Left renal cortex interstitium (tissue), 4 donors: ENCODE measurements at regions not wholly inside any gene's neighbourhood (a gene's known extent, or its start where the extent isn't known, plus 50 kb on each side); places are given as distances from the start of the nearest gene placed in this dataset.

Experiments used
- DNase-seq, 4 donors: peaks; one replicate each; pipeline ENCODE4 v3.0.0-alpha.2; 2013; ENCODE audit warnings: low read depth in 4 of 4, low spot score in 2 of 4, missing footprints in 1 of 4

DNA sequence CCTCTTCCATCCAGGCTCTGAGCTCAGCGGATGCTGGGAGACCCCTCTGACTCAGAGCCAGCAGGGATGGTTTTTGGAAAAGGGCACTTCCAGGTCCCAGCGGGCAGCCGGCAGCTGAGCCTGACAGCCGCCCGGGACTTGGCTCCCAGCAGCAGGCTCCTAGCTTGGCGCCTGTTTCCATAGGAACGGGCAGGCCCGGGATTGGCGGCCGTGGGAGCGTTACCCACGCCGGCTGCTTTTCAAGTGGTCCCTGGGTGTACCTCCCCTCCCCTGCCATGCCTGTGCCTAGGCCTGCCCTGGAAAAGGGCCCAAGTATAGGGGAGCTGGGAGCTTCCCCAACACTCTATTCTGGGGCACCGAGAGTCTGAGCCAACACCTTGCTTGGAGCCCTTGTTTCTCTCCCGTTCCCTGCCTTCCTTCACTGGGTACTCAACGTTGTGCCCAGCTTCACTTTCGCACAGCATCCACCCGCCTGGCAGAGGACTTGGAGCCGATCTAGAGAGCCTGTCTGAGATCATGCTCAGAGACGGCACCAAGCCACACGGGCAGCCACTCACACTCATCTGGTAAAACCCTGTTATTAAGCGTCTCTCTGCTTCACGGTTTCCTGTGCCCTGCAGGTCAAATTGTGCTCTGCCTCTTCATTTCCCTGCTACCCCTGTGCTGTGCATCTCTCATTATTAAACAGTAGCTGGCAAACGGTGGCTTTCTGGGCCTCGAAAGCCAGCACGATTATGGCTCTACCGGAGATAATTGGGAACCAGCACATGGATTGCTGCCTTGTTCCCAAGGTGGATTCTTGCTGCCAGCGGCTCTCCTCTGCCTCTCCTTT lies 521.5 kb downstream of the BCOR start:
- no peak for DNase-seq

DNA sequence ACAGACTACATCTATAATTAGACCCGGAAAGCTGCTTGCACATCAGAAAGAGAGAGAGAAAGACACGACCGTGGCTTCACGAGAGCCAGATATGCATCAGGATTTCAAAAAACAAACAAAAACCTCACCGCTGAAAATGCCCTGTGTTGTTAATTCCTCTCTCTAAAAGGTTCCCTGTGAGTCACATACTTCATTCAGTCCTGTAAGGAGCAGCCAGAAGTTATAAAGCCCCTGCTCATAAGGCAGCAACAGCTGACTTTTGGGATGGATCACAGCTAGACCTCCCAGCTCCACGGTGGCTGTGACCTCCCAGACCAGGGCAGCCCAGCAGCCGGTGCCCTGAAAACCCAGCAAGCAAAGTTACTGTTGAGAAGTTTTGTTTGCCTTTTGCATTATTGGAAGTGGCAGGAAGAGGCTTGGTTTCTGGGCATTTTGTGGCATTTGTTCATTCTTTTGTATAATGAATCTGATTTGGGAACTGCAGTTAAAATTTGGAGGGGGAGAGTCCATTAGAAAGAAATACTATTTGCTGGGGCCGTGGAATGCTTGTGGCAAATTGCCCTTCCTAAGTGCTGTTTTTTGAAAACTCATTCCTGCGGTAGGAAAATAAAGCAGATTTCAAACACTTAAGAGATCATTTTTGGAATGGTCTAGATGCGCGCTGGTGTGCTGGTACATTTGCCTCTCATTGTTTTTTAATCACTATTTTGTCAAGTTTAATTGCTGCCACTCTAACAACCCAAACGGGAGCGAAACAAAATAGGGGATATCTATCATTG lies 520.4 kb downstream of the BCOR start:
- DNase-seq = no peak

DNA sequence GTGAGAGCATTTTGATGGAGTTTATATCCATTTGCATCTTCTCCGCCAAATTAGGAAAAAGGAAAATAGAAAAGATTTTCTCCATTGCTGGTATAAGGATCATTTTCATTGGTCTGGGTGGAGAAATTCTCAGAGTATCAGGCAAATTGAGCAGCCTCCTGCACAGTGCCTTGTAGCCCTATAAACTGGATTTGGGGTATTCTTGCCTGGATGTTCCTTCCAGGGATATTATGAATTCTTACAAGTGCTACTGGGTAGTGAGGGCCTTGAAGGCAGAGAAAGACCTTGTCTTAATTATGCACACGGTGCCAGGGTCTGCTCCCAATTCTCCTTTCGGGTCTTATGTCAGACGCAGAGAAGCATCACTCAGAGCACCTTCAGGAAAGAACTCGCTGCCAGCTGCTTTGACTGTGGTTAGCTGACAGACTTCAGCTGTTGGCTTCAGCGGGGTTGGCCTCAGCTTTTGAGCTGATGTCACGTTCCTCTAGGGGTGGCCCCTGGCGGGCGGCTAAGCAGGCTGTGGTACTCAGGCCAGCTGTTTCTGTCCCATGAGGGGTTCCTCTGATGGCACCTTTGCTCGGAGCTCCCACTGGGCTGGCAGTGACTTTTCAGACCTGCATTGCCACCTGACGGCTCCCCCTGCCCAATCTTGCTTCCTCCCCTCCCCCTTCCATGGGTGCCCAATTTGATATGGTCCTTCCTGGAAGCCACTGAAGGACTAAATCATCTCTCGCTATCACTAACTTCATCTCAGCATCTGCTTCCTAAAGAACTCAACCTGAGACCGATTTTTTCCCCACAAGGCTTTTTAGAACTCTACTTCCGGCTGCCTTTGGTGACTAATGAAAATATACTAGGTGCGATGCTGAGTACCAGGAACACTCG lies 519.5 kb downstream of the BCOR start:
- DNase-seq = no peak

DNA sequence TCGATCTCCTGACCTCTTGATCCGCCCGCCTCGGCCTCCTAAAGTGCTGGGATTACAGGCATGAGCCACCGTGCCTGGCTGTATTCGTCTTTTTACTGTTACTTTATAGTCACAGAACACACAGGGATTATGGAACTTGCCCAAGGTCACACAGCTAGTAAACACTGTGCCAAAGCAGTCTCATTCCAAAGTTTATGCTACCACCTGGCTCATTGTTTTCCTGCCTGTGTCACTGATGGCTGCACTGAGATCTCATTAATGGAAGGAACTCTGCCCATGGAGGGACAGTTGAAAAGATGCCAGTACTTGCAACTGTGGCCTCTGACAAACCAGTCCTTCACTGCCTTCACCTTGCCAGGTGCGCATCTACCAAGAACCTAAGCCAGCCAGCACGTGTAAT lies 517.7 kb downstream of the BCOR start:
- DNase-seq = no peak

DNA sequence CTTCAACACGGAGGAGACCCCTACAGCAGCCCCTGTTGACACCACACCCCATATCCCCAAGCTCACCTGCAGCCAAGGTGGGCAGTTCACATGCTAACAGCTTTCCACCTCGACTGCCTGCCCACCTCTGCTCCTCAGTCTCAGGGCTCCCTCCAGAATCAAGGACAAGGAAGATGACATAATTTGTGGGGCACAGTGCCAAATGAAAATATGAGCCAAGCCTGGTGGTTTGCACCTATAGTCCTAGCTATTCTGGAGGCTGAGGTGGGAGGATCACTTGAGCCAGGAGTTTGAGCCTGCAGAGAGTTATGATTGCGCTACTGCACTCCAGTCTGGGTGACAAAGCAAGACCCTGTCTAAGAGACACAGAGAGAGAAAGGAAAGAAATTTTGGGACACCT lies 516.3 kb downstream of the BCOR start:
- no peak for DNase-seq

DNA sequence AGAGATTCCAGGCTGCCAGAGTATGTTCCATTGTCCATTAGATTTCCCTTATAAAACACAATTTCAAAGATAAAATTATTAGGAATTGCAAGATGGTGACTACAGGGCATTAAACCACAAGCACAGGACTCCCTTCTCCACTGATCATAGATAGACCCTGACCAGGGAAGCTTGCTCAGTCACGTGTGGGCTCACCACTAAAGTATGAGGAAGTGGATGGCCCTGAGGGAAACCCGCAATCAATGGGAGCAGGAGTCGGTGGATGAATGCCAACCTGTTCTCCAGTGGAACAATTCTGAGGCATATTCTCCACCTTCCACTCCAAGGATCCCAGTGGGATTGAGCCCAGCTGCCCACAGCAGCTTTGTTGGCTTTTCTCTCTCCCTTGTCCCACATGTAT lies 515.7 kb downstream of the BCOR start:
- DNase-seq = no peak

DNA sequence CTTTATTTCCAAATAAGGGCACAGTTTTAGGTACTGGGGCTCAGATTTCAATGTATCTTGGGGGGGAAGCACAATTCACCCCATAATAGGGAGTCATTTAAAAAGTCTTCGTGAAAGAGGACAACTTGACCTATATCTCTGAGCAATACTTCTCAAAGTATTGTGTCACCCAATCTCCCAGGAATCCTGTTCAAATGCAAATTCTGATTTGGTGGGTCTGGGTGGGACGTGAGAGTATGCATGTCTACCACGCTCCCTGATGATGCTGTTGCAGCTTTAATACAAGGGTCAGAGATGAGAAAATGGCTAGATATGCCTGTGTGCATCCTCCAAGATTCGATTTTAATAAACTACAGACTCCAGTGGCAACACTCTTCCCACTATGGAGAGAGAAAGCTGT lies 514.8 kb downstream of the BCOR start:
- no peak for DNase-seq

DNA sequence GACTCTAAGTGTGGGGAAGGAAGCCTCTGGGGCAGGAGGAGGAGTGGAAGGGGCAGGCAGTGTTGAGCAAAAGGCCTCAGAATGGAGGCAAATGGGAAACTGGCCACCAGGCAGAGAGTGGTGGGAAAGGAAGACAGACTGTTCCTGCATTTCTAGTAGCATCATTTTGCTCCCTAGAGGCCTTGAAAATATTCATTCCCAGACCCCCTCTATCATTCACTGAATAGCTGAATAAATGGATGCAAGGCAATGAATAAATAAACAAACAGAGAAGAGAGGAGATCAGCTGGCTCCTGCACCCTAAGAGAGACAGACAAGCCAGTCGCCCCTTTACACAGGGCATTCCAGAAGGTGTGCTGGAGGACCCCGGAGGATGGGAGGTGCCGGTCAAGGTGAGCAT lies 511.9 kb downstream of the BCOR start:
- DNase-seq = no peak

DNA sequence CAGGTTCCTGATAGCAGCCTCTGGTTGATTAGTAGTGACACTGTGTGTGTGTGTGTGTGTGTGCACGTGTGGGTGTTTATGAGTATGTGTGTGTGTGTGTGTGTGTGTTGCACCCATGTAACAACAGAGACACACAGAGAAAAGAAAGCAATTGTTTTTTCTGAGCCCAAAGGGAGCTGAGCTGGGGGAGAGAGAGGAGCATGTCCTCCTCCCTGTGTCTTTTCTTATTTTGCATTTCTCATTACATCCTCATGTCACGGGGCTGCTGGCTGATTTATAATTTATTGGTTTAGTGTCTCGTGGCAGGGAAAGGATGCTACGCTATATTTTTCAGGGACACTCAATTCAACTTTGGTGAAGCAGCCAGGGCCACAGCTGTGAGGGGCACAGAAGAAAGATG lies 511.4 kb downstream of the BCOR start:
- no peak for DNase-seq

DNA sequence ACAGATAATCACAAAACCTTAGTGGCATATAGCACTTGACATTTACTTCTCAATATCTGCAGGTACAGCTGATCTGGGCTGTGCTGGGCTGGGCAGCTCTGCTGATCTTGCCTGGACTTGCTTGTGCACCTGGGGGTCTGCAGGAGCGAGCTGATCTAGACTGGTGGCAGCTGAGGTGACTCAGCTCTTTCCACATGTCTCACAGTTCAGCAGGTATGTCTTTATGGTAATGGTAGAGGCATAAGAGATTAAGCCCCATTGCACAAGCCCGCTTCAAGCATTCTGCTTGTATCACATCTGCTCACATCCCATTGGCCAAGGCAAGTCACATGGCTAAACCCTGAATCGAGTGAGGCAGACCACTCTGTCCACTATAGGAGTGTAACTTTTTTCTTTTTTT lies 506.7 kb downstream of the BCOR start:
- DNase-seq = no peak

DNA sequence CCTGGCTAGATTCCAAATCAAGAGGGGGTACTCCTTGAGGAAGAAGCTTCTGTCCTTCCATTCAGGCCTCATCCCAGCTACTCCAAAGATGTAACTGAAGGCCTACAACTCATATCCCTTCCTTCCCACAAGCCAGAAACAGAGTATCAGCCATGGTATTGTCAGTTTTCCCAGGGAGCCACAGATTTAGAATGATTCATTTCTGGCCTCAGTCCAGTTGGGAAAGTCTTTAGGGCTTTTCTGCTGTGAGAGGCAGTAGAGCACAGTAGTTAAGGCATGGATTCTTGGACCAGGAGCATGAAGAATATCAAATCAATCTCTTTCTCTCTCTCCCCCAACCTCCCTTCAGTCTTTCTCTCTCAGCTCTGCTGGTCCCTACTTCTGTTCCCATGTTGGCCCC lies 505.0 kb downstream of the BCOR start:
- DNase-seq = no peak

DNA sequence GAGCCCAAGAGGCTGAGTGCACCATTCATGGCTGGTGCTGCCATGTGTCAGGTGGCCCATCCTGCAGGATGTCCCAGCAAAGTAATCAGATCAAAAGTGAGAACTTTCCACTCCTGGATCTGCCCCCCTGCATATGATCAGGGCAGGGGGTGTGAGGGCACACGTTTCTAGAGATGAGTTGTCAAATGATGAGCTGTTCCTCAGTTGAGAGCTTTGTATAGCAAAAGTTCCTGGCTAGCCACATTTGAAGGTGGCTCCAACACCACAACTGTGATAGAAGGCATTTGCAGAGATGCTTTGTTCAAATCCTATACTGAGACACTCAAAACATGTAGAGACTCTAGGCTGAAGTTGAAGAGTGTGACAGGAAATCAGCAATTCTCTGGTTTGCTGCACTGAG lies 501.8 kb downstream of the BCOR start:
- no peak for DNase-seq

DNA sequence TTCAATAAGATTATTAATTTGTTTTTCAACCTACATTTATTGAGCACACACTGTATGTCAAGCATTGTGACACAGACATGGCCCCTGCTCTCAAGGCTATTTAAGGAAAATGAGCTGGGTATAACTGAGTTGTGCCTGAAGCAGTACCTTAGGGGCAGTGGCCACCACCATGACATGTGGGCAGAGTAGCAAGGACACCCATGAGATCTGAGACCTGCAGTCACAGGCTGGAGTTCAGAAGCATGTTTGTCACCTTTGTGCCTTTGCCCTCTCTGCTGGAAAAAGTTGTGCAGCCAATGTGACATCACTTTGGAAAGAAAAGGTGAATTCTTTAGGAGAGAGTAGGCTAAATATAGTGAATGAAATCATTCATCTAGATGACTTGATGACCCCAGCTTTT lies 501.3 kb downstream of the BCOR start:
- no peak for DNase-seq

DNA sequence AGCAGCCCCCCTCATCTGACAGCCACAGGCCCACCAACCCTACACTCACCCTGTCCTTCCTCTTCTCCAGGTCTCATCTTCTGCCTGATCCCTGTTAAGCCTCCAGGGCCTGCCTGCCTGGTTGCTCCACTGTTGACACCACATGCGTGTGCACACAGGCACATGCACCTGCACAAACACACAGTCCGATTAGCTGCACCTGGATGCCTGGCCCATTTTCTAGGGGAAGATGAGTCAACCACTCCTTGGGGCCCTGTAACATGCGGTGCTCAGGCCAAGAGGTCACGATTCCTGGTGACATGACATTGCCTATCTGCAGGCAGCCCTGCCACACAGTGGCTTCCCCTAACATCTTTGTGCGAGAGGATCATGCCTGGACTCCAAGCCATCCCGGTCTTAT lies 498.4 kb downstream of the BCOR start:
- no peak for DNase-seq

DNA sequence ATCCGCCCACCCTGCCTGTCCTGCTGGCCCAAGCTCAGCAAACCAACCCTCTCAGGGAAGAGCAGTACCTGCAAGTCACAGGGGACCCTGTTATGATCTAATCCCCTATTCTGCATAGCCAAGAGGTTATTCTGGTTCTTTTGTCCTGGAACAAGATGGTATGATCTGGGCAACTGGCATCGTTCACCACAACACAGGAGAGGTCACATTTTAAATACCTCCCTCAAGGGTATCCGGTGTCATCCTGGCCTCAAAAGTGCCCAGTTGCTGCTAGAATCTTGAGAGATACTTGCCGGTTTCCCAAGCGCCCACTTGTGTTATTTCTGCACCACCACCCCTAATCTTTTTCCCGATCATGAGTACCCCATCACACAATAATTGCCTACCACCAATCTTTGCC lies 497.5 kb downstream of the BCOR start:
- no peak for DNase-seq

DNA sequence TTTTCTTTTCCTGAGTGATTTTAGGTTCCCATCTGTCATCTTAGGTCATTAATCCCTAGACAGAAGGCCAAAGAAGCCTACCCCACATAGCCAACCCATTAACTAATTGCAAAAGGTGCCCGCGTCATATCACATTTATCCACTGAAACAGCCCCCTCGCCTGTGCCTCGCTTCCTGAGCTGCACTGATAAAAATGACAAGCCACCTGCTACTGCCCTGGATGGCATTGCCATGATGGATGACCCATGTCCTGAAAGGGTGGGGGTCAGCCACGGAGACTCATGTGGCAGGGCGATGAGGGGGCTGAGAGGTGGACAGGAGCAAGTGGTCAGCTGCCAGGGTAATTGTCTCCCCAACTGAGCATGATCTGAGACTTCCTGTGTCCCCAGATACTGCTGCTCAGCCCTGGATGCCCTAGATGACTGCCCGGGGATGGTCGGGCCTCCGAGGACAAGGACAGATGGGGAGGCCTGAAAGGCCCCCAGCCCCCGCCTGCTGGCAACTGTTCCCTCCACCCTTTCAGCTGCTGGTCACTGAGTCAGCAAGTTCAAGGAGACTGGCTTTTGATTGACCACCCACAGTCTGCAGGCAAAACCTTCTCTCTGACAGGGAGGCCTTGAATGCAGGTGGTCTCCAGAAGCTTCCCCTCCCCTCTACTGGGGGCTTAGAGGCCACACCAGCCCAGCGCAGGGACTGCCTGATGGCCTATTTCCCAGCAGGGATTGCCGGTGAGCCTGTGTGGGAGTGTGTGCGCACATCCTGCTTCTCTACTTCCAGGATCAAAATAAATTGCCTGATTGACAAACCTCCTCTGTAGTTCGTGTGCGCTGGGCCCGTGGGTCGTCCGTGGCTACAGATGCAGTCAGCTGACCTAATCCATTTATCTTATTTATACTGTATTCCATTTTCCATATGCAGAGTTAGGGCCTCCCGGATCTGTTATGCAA lies 496.3 kb downstream of the BCOR start:
- no peak for DNase-seq

DNA sequence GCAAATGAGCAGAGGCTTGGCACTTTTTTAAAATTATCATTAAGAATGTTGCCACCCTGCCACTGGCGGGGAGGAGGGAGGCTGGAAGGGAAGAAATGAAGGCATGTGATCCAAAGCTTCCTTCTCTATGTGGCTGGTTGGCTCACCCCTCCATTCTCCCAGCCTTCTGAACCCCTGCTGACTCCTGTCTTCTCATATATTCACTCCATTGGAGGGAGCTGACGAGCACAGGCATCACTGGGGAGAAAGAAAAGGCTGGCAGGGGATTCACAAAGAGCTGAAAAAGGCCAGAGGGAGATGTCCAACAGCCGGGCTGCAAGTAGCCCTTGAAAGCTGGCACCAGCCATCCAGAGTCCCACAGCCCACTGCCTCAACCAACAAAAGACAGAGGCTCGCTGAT lies 495.6 kb downstream of the BCOR start:
- DNase-seq = no peak

DNA sequence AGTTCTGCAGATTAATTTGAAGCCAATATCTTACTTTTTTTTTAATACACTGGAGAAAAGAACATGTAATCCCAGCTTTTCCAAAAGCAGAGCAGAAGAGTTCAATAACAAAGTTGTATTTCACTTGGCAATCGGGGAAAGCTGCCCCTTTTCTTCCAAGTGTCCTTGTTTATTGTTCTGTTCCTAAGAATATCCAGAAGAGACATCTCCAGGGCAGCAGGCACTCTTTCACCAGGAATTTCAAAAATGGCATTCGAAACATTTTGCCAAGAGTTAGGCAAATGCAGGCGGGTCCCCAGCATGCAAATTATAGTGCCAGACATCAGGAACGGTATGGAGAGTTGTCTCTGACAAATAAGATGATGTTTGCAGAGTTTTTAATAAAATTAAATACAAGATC lies 494.5 kb downstream of the BCOR start:
- no peak for DNase-seq

DNA sequence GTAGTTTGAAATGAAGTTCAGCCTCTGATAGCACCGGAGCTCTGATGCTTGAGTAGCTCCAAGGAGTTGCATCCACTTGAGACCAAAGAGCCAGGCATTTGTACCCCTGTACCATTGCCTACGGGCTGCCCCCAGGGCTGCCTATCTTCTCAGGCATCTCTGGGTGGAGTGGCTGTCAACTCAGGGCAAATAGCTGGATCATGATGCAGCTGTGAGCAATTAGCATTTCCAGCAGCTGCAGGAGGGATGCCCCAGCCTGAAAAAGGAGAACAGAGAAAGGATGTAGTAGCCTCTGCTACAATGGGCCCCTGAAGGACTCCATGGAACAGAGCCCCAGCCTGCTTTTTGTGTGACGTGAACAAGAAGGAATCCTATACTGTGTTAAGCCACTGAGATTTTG lies 492.6 kb downstream of the BCOR start:
- DNase-seq = no peak

DNA sequence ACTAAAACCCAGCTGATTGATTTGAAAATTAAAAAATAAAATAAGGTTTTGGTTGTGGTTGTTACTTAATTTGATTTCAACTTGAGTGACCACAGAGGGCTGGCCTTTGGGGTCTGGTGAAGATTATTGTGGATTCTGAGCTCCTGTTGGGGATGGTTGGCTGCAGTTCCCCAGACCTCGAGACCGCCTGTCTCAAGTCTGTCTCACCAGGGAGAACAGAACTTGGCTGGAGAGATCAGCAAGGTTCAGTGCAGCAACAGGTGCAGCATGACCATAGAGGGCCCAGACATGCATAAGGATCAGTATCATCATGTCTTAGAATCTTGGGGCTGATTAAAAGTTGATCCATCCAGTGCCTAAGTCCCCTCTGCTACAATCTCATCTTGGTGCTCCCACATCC lies 491.9 kb downstream of the BCOR start:
- DNase-seq = no peak
